ENCODE measurements at regions not wholly inside any gene's neighbourhood (a gene's known extent, or its start where the extent isn't known, plus 50 kb on each side); places are given as distances from the start of the nearest gene placed in this dataset.

DNA sequence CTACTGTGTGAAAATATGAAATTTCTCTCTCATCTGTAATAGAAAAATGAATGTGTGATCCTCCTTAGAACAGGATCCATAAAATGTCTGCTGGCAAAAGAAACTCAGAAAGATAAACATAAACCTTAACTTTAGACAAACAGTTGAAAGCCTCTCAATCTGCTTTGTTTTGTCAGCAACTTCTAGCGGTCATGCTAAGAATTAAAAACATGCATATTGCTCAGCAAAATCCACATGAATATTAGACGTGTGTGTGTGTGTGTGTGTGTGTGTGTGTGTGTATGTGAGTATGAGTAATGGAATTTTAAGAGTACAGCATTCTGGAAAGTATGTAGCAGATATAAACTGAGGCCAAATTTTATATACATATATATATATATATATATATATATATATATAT, 1779.2 kb upstream of the MIR17HG start:
- TF ChIP-seq, protein P1, sequence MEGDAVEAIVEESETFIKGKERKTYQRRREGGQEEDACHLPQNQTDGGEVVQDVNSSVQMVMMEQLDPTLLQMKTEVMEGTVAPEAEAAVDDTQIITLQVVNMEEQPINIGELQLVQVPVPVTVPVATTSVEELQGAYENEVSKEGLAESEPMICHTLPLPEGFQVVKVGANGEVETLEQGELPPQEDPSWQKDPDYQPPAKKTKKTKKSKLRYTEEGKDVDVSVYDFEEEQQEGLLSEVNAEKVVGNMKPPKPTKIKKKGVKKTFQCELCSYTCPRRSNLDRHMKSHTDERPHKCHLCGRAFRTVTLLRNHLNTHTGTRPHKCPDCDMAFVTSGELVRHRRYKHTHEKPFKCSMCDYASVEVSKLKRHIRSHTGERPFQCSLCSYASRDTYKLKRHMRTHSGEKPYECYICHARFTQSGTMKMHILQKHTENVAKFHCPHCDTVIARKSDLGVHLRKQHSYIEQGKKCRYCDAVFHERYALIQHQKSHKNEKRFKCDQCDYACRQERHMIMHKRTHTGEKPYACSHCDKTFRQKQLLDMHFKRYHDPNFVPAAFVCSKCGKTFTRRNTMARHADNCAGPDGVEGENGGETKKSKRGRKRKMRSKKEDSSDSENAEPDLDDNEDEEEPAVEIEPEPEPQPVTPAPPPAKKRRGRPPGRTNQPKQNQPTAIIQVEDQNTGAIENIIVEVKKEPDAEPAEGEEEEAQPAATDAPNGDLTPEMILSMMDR (IDR thresholded peaks at IDR 0.05; ENCODE audit: insufficient read depth, low read length) = no peak
- TF ChIP-seq POLR2AphosphoS5 (IDR thresholded peaks at IDR 0.05; ENCODE audit: low read depth) = no peak
